H1 (cell line): ENCODE measurements at regions not wholly inside any gene's neighbourhood (a gene's known extent, or its start where the extent isn't known, plus 50 kb on each side); places are given as distances from the start of the nearest gene placed in this dataset.

ENCODE experiments used
- CTCF ChIA-PET: fragments of 300-600 bp; sonication (Branson Sonifier 250); formaldehyde crosslinking; loops from one replicate; lab custom pipeline; 2021; ENCODE audit not compliant: partially characterized antibody; lab: Charles Lee
- POLR2A ChIA-PET: fragments of 300-600 bp; sonication (Branson Sonifier 250); formaldehyde crosslinking; loops from one replicate; lab custom pipeline; 2021; ENCODE audit warnings: inconsistent platforms; ENCODE audit not compliant: partially characterized antibody; lab: Charles Lee
- DNase-seq, 2 experiments: peaks; one replicate each; pipeline versions ENCODE4 v3.0.0 to v3.0.0-alpha.2; 2010 to 2022; ENCODE audit warnings: low spot score in 2 of 2, low read depth in 1 of 2, mixed read lengths in 1 of 2
- FAIRE-seq: peaks from 2 replicates; lab custom pipeline; 2011; peaks lifted over from hg19 to GRCh38; lab: Jason Lieb, UNC
- H2AFZ ChIP-seq: 2 replicates; pipeline ENCODE4 v1.8.1; 2012; ENCODE audit warnings: low read length, inconsistent platforms
- H2AK5ac ChIP-seq: 2 replicates; pipeline ENCODE4 v1.6.1; 2013; ENCODE audit warnings: low read depth, low read length
- H2BK120ac ChIP-seq: replicated peaks from 2 replicates; pipeline ENCODE3; 2013; ENCODE audit warnings: low read depth, low read length, inconsistent platforms
- H2BK12ac ChIP-seq: 2 replicates; pipeline ENCODE4 v1.6.1; 2013; ENCODE audit warnings: low read depth, low read length
- H2BK15ac ChIP-seq: 2 replicates; pipeline ENCODE4 v1.6.1; 2013; ENCODE audit warnings: low read length
- H2BK20ac ChIP-seq: 2 replicates; pipeline ENCODE4 v1.6.1; 2013; ENCODE audit warnings: low read length
- H2BK5ac ChIP-seq: 2 replicates; pipeline ENCODE4 v1.6.1; 2013; ENCODE audit warnings: low read depth, low read length
- H3K14ac ChIP-seq: 2 replicates; pipeline ENCODE4 v1.6.1; 2013; ENCODE audit warnings: inconsistent platforms; ENCODE audit not compliant: insufficient read length
- H3K18ac ChIP-seq: 2 replicates; pipeline ENCODE4 v1.6.1; 2013; ENCODE audit warnings: low read length; ENCODE audit errors: extremely low read depth
- H3K23ac ChIP-seq: 2 replicates; pipeline ENCODE4 v1.6.1; 2013; ENCODE audit warnings: inconsistent platforms; ENCODE audit not compliant: insufficient read length
- H3K23me2 ChIP-seq: 2 replicates; pipeline ENCODE4 v1.6.1; 2013; ENCODE audit warnings: low read depth, low read length
- H3K27ac ChIP-seq: 2 replicates; pipeline ENCODE4 v1.6.1; 2011; ENCODE audit warnings: low read depth, low read length, inconsistent platforms
- H3K27me3 ChIP-seq, 4 experiments: replicated peaks in 1 of 4; 1 replicate in 1 of 4; 2 replicates in 3 of 4; pipeline versions ENCODE4 v1.6.1 to v1.8.1; 2011 to 2013; ENCODE audit warnings: low read length in 3 of 4, mild to moderate bottlenecking in 3 of 4, inconsistent platforms in 2 of 4, mixed read lengths in 2 of 4, moderate library complexity in 1 of 4; ENCODE audit not compliant: control insufficient read depth in 3 of 4, insufficient read depth in 3 of 4; ENCODE audit errors: extremely low read depth in 1 of 4
- H3K36me3 ChIP-seq, 4 experiments: 2 replicates each; pipeline versions ENCODE4 v1.6.1 to v1.8.1; 2011 to 2013; ENCODE audit warnings: mild to moderate bottlenecking in 4 of 4, low read length in 3 of 4, moderate library complexity in 2 of 4, control low read depth in 1 of 4, inconsistent platforms in 1 of 4; ENCODE audit not compliant: insufficient read depth in 4 of 4, control insufficient read depth in 2 of 4
- H3K4ac ChIP-seq: replicated peaks from 2 replicates; pipeline ENCODE3; 2013; ENCODE audit warnings: low read length, low read depth, mixed read lengths, inconsistent platforms; ENCODE audit not compliant: insufficient read length
- H3K4me1 ChIP-seq, 4 experiments: replicated peaks in 1 of 4; 1 replicate in 1 of 4; 2 replicates in 3 of 4; pipeline versions ENCODE4 v1.6.1 to v1.8.1; 2011 to 2013; ENCODE audit warnings: low read length in 3 of 4, inconsistent platforms in 2 of 4, mixed read lengths in 1 of 4; ENCODE audit not compliant: insufficient read depth in 4 of 4, control insufficient read depth in 3 of 4
- H3K4me2 ChIP-seq, 2 experiments: 2 replicates each; pipeline versions ENCODE4 v1.6.1 to v1.8.1; 2011 to 2013; ENCODE audit warnings: low read depth in 2 of 2, low read length in 2 of 2, control low read depth in 1 of 2, inconsistent platforms in 1 of 2, mild to moderate bottlenecking in 1 of 2; ENCODE audit not compliant: insufficient read depth in 1 of 2
- H3K4me3 ChIP-seq, 4 experiments: fragments of 200-600, 300-600 bp in 1 of 4; sonication (generic), shearing (Covaris generic), sonication (Bioruptor Twin) in 1 of 4; 2 replicates each; pipeline versions ENCODE4 v1.5.1 to v1.8.1; 2011 to 2016; ENCODE audit warnings: low read length in 4 of 4, low read depth in 3 of 4, control low read depth in 2 of 4, inconsistent platforms in 2 of 4, mild to moderate bottlenecking in 2 of 4, mixed read lengths in 1 of 4, moderate library complexity in 1 of 4; ENCODE audit not compliant: insufficient read depth in 2 of 4; ENCODE audit errors: extremely low read depth in 1 of 4
- H3K56ac ChIP-seq: replicated peaks from 2 replicates; pipeline ENCODE3; 2013; ENCODE audit warnings: low read depth, mild to moderate bottlenecking, mixed read lengths, low read length, inconsistent platforms; ENCODE audit not compliant: insufficient read length
- H3K79me1 ChIP-seq: 2 replicates; pipeline ENCODE4 v1.6.1; 2013; ENCODE audit warnings: low read depth, low read length, control low read depth
- H3K79me2 ChIP-seq, 2 experiments: 2 replicates each; pipeline versions ENCODE4 v1.6.1 to v1.8.1; 2012 to 2013; ENCODE audit warnings: low read length in 2 of 2, mild to moderate bottlenecking in 2 of 2, inconsistent platforms in 1 of 2; ENCODE audit not compliant: insufficient read depth in 2 of 2, control insufficient read depth in 1 of 2
- H3K9ac ChIP-seq, 4 experiments: replicated peaks in 1 of 4; 1 replicate in 1 of 4; 2 replicates in 3 of 4; pipeline versions ENCODE4 v1.6.1 to v1.8.1; 2011 to 2013; ENCODE audit warnings: low read depth in 3 of 4, low read length in 3 of 4, control low read depth in 2 of 4, mild to moderate bottlenecking in 2 of 4, moderate library complexity in 2 of 4, inconsistent platforms in 1 of 4; ENCODE audit errors: extremely low read depth in 1 of 4
- H3K9me3 ChIP-seq, 2 experiments: 2 replicates each; pipeline versions ENCODE4 v1.6.1 to v1.8.1; 2012 to 2013; ENCODE audit warnings: mild to moderate bottlenecking in 2 of 2, moderate library complexity in 2 of 2, control low read depth in 1 of 2, inconsistent platforms in 1 of 2, low read depth in 1 of 2, low read length in 1 of 2, mixed read lengths in 1 of 2; ENCODE audit not compliant: insufficient read depth in 2 of 2
- H4K20me1 ChIP-seq, 2 experiments: replicated peaks in 1 of 2; 2 replicates each; pipeline versions ENCODE3 to v1.8.1; 2011 to 2013; ENCODE audit warnings: inconsistent platforms in 2 of 2, low read length in 2 of 2, mild to moderate bottlenecking in 1 of 2; ENCODE audit not compliant: insufficient read depth in 2 of 2, control insufficient read depth in 1 of 2
- H4K5ac ChIP-seq: 2 replicates; pipeline ENCODE4 v1.6.1; 2013; ENCODE audit warnings: low read length, low read depth, mixed read lengths, inconsistent platforms; ENCODE audit not compliant: insufficient read length
- H4K8ac ChIP-seq: 2 replicates; pipeline ENCODE4 v1.8.0; 2013; ENCODE audit warnings: mild to moderate bottlenecking, moderate library complexity, low read length, inconsistent platforms; ENCODE audit not compliant: insufficient read depth; ENCODE audit errors: extremely low read depth
- H4K91ac ChIP-seq: replicated peaks from 2 replicates; pipeline ENCODE3; 2013; ENCODE audit warnings: low read length, mixed read lengths, inconsistent platforms; ENCODE audit not compliant: insufficient read length
- BACH1 ChIP-seq: IDR thresholded peaks from 2 replicates; pipeline ENCODE4 v1.6.1; 2012; ENCODE audit warnings: low read length, improper control_type of control experiment
- EZH2 ChIP-seq: fragments of 200-600 bp; sonication (generic); IDR thresholded peaks from 2 replicates; pipeline ENCODE4 v1.7.1; 2012; ENCODE audit warnings: low read depth, mild to moderate bottlenecking, moderate library complexity, low read length, inconsistent platforms; ENCODE audit not compliant: severe bottlenecking
- FOSL1 ChIP-seq: IDR thresholded peaks from 2 replicates; pipeline ENCODE4 v1.6.1; 2011; ENCODE audit warnings: mild to moderate bottlenecking, low read depth, low read length, moderate library complexity; ENCODE audit not compliant: insufficient read depth
- KDM4A ChIP-seq: IDR thresholded peaks from one replicate; pipeline ENCODE4 v1.7.1; 2012; ENCODE audit warnings: low read depth, mild to moderate bottlenecking, moderate library complexity, low read length, inconsistent platforms; ENCODE audit not compliant: severe bottlenecking
- TCF12 ChIP-seq: IDR thresholded peaks from 2 replicates; pipeline ENCODE4 v1.6.1; 2011; ENCODE audit warnings: low read depth, mild to moderate bottlenecking, low read length
- WGBS, 2 experiments: shearing (Covaris generic) in 1 of 2; methylation state at CpG; one replicate each; pipeline versions ENCODE4 v1.1.6 to v1.1.7; 2013 to 2015; ENCODE audit warnings: low lambda C conversion rate in 2 of 2, mixed read lengths in 2 of 2, inconsistent platforms in 1 of 2, low coverage in 1 of 2, missing lambda C conversion rate in 1 of 2; ENCODE audit not compliant: insufficient replicate concordance in 2 of 2, insufficient coverage in 1 of 2, insufficient read length in 1 of 2; ENCODE audit errors: extremely low coverage in 1 of 2, missing lambda C conversion rate in 1 of 2; 5-methylcytosine and 5-hydroxymethylcytosine counted together

DNA sequence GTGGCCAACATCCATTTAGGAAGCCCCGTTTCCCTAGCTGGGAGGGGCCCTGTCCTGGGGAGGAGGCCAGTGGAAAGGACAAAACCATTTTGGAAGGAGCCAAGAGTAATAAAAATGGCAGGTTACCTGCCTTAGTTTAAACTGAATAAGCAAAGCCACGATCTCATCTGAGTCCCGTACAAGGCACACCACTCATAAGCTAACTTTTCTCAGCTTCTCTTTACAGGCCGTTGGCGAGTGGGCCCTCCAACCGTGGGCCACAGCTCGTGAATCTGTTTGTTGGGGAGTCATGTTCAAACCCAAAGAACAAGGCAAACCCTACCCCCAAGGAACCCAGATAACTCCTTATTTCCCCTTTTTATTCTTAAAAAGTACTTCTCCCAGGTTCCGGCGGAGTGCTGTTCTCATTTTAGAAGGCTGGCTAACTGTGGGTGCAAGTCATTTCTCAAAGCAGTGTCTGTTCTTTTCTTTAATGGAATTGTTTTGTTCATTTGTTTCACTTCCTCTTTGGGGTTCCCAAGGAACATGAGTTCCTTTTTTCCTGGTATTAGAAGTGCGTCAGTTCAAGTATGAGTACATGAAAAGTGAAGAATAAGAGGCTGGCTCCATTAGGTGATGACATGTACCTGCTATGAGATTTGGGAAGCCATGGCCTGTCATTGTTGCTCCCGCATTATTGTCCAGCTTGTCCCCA, 89.0 kb downstream of the PSMG1 start:
- FAIRE-seq (no peak), DNase-seq (no peak)
- Histone ChIP-seq H3K79me1 (no peaks in the 10 kb centered on the region), H2BK20ac (no peak overlapping the region), H3K27ac (no peak overlapping the region), H2BK12ac (no peak overlapping the region), H3K4me2 (no peak overlapping the region), H3K4me3 (no peak overlapping the region), H4K8ac (no peak overlapping the region), H2BK15ac (no peak overlapping the region), H2AFZ (no peak overlapping the region), H4K91ac (no peak overlapping the region), H3K18ac (no peak overlapping the region), H3K23ac (no peak overlapping the region), H3K9me3 (peaks cover 0 to 3% of the 10 kb centered on the region in 2 experiments; a peak in 1 of 4 replicates), H3K14ac (no peak overlapping the region), H4K5ac (no peak overlapping the region), H3K27me3 (no peaks in the 10 kb centered on the region), H3K56ac (no peak overlapping the region), H3K36me3 (no peaks in the 10 kb centered on the region), H3K23me2 (no peaks in the 10 kb centered on the region), H2AK5ac (no peak overlapping the region), H2BK5ac (no peak overlapping the region), H2BK120ac (no peak overlapping the region), H3K79me2 (no peaks in the 10 kb centered on the region), H3K4ac (no peak overlapping the region), H4K20me1 (no peaks in the 10 kb centered on the region), H3K9ac (no peak overlapping the region), H3K4me1 (peaks cover 0 to 7% (median 0%) of the 10 kb centered on the region in 4 experiments; a peak in 1 of 7 replicates)
- CTCF ChIA-PET = interaction anchor here (0.7 to 1.8 kb wide), 4 partner anchors 10 to 33 kb away, joined by 3 to 4 read pairs (median 4); no protein-coding TSS in a partner anchor
- POLR2A ChIA-PET = no interaction called here
- TF ChIP-seq EZH2 (no peak), FOSL1 (no peak), BACH1 (no peak), TCF12 (no peak), KDM4A (no peak)
- 89% methylated on average over 11 of the region's 11 CpGs; no CpG with 5 or more reads in 1 of the 2 experiments for WGBS, 2 experiments
